HG02981 (cell line): ENCODE measurements at regions not wholly inside any gene's neighbourhood (a gene's known extent, or its start where the extent isn't known, plus 50 kb on each side); places are given as distances from the start of the nearest gene placed in this dataset.

Experiments used
- ATAC-seq: cut with Tn5 transposase; IDR thresholded peaks from one replicate; pipeline ENCODE4 v1.9.1; 2021; ENCODE audit warnings: mild to moderate bottlenecking, moderate library complexity; ENCODE audit not compliant: unreplicated experiment

DNA sequence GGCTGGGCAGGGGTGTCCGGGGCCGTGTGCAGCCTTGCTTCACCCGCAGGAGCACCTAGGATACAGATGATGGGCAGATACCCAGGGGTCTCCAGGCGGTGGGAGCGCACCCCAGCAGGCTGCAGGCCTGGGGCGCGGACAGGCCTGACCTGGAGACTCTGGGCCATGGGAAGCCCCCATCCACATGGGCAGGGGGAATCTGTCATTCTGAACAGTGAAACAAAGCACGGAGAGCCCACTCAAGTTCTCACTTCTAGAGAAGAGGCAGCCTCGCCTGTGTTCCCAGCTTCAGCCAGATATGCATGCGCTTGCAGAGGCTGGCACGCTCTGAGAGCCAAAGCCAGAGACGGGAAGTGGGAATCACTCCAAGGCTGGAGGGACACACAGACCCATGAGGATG, 333.1 kb downstream of the BRD1 start:
- no peak for ATAC-seq

DNA sequence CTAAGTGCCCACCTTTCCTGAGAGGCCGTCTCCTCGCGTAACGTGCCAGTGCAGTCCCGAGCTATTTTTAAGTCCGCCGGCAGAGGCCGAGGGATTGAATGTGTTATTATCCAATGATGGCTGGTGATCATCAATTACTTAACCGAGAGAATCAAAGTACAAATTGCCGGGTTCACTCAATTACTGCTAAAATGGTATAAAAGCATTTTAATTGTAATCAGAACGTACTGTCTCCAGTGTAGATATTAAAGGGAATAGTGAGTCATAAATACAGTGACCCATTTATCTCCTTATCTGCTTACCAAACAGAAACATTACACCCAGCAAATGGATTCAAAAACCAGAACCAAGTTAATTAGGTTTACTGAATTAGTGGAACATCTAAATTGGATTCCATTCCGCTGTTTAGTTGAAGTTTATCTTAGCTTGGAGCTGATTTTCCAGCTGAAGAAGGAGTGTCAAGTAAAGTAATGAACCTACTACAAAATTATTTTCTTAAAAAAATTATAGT, 334.9 kb downstream of the BRD1 start:
- ATAC-seq: no peak

DNA sequence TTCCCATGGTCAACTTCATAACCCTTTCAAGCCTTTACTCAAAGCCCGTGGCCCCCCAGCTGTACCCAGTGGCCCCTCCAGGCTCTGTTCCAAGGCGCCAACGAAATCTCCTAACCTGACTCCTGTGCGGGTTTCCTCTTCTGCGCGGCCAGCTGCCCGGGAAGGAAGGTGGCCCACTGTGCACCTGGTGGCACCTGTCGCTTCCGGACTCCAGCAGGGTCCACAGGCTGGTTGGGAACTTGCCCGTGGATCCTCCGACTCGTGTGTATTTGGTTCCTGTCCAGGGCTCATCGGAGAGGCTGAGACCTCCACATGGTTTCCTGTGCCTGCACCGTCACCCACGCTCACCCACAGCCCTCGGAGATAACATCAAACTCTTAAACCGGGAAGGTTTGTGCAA, 335.4 kb downstream of the BRD1 start:
- ATAC-seq: no peak

DNA sequence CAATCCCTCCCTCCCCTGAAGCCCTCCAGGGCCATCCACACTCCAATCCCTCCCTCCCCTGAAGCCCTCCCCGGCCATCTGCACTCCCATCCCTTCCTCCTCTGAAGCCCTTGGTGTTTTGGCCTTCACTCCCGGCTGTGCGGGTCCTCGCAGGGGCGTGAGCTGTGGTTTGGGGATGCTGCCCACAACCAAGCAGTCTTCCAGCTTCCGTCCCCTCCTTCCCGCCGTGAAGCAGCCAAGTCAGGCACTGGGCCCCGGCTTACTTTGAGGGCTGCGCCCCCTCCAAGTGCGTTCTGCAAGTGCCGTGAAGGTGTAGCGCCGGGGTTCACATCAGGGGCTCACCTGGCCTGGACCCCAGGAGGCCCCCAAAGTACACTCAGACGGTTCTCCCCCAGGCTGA, 335.9 kb downstream of the BRD1 start:
- ATAC-seq: no peak

DNA sequence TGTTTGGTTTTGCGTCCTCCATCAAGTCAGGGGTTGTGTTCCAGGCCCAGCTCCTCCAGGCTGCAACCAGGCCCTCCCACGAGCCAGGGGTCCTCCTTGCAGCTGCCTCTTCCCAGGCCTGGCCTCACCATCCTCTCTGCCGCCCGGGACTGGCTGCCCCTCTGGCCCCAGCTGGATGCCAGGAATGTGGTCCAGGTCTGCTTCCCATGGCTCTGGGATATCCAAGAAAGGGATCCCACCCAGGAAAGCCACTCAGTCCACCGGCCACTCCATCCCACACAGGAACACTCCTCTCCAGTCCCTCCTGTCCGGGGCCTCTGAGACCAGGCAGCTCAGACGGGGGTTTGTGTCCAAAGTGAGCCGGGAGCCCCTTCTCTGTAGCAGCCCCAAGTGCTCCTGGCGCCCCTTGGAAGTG, 336.4 kb downstream of the BRD1 start:
- no peak for ATAC-seq

DNA sequence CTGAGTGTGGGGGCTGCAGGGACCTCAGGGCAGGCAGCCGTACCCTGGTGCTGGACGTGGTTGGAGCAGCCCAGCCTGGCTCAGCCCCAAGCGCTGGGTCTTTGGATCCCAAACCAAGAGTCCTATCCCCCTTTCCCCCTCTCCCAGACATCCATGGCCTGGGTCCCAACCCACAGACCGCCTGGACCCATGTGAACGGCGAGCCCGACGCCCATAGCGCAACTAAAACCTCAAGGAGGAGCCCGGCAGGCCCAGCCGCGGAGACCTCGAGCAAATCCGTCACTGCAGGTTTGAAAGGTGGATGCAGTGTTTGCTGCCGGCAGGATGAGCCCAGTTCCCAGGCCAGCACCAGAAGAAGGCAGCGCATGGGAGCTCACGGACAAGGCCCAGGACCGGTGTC, 337.0 kb downstream of the BRD1 start:
- ATAC-seq: no peak

DNA sequence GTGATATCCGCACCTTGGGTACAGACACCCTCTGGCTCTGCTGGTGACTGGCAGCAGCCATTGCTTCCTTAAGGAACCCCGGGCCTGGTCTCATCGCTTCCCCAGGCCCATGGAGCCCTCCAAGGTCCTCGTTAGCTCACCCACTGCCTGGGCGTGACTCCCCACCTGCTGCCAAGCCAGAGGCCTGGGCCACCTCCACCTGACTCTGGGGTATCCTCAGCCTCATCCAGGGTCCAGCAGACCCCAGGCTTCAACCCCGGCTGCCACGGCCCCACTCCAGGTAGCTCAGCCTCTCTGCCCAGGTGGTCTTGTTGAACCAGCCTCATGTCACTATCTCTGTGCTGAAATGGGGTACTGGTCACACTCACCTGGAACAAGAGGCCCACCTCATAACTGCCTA, 337.9 kb downstream of the BRD1 start:
- ATAC-seq: no peak

DNA sequence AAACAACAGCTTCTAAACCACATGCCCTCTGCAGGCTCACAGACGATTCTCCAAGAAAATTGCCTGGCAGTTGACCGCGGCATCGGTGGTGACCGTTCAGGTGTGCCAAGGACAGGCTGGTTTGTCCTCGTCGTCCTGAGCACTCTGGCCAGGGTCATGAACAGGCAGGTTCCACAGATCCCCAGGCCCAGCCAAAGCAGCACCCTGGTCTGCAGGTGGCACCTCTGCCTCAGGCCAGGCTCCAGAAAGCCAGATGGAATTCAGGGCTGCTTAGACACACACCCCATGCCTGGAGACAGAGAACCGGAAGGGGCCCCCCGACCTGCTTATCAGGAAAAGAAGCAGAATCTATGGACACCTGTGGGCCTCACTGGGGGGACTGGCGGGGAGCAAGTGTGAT, 338.7 kb downstream of the BRD1 start:
- ATAC-seq: no peak

DNA sequence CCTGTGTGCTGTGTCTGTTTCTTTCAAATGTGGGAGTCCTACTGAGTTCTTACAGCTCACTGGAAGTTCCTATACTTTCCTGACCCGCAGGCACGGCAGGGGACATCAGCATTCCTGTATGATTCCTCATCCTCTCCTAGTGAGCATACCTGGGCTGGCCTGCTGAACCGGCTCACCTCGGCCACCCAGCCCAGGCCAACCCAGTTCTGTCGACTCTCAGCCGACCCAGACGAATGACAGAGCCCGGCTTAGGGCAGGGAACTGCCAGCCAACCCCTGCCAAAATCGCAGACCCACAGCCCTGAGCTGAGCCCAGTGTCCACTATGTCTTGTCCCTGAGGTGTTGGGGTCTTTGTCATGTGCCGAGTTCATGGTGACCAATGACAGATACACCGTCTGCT, 339.7 kb downstream of the BRD1 start:
- no peak for ATAC-seq

DNA sequence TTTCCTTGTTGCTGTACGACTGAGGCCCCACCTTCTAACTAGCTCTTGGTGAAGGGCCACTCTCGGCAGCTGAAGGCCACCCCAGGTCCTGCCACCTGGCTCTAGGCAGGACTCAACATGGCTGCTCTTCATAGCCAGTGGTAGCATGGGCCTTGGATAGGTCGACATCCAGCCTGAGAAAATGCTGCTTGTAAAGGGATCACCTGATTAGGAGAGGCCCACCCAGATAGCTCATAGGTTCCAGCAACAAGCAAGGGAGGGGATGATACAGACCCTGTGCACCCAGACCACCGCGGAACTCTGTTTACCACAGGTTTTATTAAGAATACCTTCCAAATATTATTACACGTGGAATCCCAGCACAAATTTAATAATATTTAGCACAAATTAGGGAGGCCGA, 341.4 kb downstream of the BRD1 start:
- ATAC-seq: no peak

DNA sequence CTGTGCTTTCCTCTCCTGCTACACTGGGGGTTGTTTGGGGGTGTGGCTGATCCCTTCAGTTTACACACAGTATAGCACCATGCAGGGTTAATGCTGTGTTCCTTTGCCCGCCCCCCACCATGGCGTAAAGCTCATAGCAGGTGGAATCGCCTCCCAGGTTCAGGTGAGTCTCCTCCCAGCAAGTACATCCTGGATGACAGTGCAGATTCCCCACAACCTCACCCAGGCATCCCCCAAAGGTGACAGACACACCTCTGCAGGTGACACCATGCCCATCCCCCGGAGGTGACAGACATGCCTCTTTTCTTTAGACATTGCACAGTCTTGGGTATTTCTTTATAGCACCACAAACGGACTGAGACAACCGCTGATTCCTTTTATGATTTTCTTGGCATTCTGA, 343.7 kb downstream of the BRD1 start:
- ATAC-seq: no peak

DNA sequence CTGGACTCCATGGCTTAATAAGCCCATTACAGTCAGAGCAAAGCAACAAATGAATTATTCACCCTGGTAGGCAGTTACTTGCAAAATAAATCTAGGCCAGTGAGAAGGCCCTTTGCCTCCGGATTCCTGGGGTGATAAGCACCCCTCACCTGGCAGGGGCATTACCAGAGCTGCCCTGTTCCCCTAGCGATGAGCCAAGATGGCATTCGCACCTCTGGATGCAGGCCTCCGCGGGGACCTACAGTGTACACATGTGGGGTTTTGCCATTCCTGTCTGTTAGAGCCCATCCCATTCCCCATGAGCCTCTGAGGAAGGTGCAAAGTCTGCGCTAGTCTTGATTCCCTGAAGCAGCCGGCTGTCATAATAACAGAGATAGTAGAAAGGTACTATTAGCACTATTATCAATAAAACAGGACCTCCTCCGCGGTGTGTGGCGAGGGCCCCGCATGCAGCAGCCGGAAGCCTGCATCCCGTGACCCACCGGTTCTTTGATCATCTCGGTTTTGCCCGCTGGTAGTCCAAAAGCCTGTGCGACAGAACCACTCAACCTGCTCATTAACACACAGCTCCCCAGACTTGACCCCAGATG, 344.3 kb downstream of the BRD1 start:
- ATAC-seq: no peak

DNA sequence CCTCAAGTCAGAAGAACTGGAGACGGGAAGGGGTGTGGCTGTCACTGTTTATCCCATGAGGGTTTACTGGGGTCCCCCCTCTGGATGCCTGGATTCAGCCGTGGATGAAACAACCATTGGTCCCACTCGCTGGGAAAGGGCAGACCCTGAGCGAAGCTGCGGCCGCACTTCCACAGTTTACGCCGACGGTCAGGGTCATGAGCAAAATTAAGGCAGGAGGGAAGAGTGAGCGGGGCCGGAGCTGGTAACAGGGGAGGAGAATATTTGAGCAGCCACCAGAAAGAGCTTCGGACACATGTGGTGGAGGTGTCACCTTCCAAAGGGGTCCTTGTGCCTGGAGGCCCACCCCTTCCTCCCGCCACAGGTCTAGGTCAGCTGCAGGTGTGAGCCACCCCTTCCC, 344.9 kb downstream of the BRD1 start:
- no peak for ATAC-seq

DNA sequence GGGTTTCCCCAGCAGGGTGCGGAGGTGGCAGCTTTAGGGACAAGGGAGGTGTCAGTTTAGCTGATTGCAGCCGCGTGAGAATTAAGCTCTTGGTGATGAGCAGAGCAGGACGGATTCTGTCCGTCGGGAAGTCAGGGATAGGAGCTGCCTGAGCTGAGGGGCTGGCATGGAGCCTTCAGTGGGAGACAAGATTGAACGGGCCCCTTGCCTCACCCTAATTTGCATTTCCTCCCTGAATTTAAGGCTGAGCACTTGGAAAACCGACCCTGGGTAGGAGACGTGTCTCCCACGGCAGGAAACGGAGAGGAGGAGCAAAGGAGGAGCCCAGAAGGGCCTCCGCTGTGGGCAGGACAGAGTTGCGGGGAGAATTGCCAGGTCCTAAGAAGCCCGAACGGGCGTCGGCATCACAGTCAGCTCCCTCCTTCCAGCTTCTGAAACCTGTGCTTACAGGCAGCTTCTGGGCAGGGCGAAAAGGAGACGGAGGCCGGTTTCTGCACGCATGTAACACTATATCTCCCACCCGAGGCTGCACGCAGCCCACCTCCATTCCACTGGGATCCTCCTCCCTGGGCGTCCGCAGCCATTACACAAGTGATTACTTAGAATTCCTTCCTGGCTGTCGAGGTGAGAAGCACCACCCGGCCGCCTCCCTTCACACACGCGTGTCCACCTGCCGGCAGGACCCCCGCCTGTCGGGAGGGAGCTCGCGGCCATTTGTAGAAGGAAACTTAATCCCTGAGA, 345.8 kb downstream of the BRD1 start:
- no peak for ATAC-seq

DNA sequence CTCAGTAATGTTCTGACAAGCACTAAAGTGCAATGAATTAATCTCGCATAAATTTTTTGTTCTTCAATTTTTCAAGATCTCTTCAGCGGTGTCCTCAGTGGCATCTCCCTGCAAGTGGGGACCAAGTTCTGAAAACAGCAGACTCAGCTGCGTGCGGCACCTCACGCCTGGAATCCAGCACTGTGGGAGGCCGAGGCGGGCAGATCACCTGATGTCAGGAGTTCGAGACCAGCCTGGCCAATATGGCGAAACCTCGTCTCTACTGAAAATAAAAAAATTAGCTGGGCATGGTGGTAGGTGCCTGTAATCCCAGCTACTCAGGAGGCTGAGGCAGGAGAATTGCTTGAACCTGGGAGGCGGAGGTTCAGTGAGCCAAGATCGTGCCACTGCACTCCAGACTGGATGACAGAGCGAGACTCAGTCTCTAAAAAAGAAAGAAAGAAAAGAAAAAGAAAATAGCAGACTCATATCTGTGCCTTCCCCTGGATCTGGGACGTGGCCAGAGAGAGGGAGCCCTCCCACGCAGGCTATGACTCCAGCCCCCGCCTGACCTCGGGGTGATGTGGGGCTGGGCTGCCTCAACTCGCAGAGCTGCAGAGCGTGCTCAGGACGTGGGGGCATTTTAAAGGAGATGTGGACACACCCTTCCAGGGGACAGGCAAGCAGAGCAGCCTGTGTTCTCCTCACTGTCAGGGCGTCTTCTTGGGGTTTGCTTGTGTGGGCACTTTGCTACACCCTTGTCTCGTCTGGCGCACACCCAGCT, 346.6 kb downstream of the BRD1 start:
- no peak for ATAC-seq

DNA sequence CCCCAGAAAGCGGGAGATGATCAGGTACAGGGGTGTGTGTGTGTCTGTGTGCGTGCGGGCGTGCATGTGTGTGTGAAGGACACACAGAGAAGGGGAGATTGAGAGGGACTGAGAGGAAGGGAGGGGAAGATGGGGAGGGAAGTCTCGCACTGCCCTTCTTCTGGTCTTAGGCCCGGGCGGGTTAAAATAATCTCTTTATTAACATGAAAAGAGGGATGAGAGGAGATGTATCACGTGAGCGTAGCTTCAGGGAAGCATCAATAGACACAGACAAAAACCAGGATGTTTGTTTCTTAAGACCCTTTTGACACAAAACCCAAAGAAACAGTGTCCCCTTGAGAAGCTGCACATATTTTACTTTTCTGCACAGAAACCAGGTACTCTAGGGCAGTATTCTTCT, 347.3 kb downstream of the BRD1 start:
- no peak for ATAC-seq

DNA sequence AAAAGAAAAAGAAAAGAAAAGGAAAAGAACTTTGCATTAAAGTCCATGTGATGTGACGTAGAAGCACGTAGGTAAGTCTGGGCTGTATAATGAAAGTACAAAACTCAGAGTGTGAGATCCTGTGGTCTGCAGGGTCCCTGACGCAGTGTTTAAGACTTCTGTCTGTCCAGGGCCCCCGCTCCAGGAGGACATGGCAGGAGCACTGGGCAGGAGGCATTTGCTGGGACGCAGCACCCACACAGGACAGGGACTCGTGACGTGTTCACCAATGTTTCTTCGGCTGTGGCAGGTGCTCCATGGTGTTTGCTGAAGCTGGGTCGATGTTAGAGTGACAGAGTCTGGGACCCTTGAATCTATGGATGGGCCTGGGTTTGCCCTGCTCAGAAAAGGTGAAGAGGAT, 348.1 kb downstream of the BRD1 start:
- no peak for ATAC-seq

DNA sequence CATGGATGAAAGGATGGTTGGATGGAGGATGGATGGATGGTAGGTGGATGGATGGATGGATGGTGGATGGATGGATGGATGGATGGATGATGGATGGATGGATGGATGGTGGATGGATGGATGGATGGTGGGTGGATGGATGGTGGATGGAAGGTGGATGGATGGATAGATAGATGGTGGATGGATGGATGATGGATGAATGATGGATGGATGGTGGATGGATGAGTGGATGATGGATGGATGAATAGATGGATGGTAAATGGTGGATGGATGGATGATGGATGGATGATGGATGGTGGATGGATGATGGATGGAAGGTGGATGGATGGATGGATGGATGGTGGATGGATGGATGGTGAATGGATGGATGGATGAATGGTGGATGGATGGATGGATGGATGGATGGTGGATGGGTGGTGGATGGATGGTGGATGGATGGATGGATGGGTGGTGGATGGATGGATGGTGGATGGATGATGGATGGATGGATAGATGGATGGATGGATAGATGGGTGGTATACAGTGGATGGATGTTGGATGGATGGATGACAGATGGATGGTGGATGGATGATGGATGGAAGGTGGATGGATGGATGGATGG, 350.8 kb downstream of the BRD1 start:
- ATAC-seq: no peak

DNA sequence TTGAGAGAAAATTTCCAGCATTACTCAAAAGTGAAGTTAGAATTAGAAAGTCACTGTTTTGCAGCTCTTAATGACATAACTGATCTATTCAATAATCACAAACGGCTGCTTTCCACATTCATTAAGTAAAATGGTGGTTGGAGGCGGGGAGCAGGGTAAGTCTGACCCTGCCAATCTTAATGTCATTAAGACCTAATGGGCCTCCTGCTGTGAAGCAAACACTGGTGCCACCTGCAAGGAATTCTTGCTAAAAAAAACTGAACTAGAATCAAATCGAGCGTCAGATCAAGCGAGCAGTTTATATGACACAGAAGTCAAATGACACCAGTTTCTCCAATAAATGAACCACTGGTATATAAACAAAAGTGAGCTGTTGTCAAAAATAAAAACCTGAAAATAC, 351.5 kb downstream of the BRD1 start:
- ATAC-seq: no peak

DNA sequence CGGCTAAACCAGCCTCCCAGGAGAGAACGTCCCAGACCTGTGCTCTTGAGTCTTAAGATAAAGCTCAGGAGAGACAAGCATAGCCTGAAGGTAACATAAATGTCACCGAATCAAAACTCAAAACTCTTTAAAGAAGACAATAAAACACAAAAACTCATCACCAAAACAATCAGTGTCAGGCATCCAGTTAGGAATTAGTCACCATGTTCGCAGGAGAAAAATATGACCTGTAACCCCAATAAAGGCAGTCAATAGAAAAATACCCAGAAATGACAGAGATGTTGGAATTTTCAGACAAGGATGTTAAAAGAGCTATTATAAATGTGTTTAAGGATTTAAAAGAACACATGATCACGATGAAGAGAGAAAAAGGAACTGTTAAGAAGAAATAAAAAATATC, 352.4 kb downstream of the BRD1 start:
- no peak for ATAC-seq

DNA sequence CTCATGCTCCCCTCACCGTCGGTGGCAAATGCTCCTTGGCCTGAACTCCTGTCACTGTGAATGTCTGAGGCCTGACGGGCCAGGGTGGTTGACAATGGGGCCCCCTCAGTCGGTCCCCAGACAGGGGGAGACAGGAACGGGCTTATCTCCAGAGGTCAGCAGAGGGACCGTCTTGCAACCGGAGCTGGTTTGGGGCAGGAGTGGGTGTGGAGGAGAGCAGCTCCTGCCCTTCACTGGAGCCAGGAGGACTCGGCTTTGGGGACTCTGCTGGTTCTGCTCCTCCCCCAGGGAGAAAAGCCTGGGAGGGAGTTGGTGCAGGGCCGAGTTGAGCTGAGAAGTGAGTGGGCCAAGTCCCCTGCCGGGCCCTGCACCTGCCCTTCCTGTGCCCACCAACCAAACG, 354.4 kb downstream of the BRD1 start:
- ATAC-seq: no peak
